H1 (cell line): ENCODE measurements at regions not wholly inside any gene's neighbourhood (a gene's known extent, or its start where the extent isn't known, plus 50 kb on each side); places are given as distances from the start of the nearest gene placed in this dataset.

ENCODE experiments used
- CTCF ChIA-PET: fragments of 300-600 bp; sonication (Branson Sonifier 250); formaldehyde crosslinking; loops from one replicate; lab custom pipeline; 2021; ENCODE audit not compliant: partially characterized antibody; lab: Charles Lee
- POLR2A ChIA-PET: fragments of 300-600 bp; sonication (Branson Sonifier 250); formaldehyde crosslinking; loops from one replicate; lab custom pipeline; 2021; ENCODE audit warnings: inconsistent platforms; ENCODE audit not compliant: partially characterized antibody; lab: Charles Lee
- DNase-seq, 2 experiments: peaks; one replicate each; pipeline versions ENCODE4 v3.0.0 to v3.0.0-alpha.2; 2010 to 2022; ENCODE audit warnings: low spot score in 2 of 2, low read depth in 1 of 2, mixed read lengths in 1 of 2
- FAIRE-seq: peaks from 2 replicates; lab custom pipeline; 2011; peaks lifted over from hg19 to GRCh38; lab: Jason Lieb, UNC
- H2AFZ ChIP-seq: 2 replicates; pipeline ENCODE4 v1.8.1; 2012; ENCODE audit warnings: low read length, inconsistent platforms
- H2AK5ac ChIP-seq: 2 replicates; pipeline ENCODE4 v1.6.1; 2013; ENCODE audit warnings: low read depth, low read length
- H2BK120ac ChIP-seq: replicated peaks from 2 replicates; pipeline ENCODE3; 2013; ENCODE audit warnings: low read depth, low read length, inconsistent platforms
- H2BK12ac ChIP-seq: 2 replicates; pipeline ENCODE4 v1.6.1; 2013; ENCODE audit warnings: low read depth, low read length
- H2BK15ac ChIP-seq: 2 replicates; pipeline ENCODE4 v1.6.1; 2013; ENCODE audit warnings: low read length
- H2BK20ac ChIP-seq: 2 replicates; pipeline ENCODE4 v1.6.1; 2013; ENCODE audit warnings: low read length
- H2BK5ac ChIP-seq: 2 replicates; pipeline ENCODE4 v1.6.1; 2013; ENCODE audit warnings: low read depth, low read length
- H3K14ac ChIP-seq: 2 replicates; pipeline ENCODE4 v1.6.1; 2013; ENCODE audit warnings: inconsistent platforms; ENCODE audit not compliant: insufficient read length
- H3K18ac ChIP-seq: 2 replicates; pipeline ENCODE4 v1.6.1; 2013; ENCODE audit warnings: low read length; ENCODE audit errors: extremely low read depth
- H3K23ac ChIP-seq: 2 replicates; pipeline ENCODE4 v1.6.1; 2013; ENCODE audit warnings: inconsistent platforms; ENCODE audit not compliant: insufficient read length
- H3K23me2 ChIP-seq: 2 replicates; pipeline ENCODE4 v1.6.1; 2013; ENCODE audit warnings: low read depth, low read length
- H3K27ac ChIP-seq: 2 replicates; pipeline ENCODE4 v1.6.1; 2011; ENCODE audit warnings: low read depth, low read length, inconsistent platforms
- H3K27me3 ChIP-seq, 4 experiments: replicated peaks in 1 of 4; 1 replicate in 1 of 4; 2 replicates in 3 of 4; pipeline versions ENCODE4 v1.6.1 to v1.8.1; 2011 to 2013; ENCODE audit warnings: low read length in 3 of 4, mild to moderate bottlenecking in 3 of 4, inconsistent platforms in 2 of 4, mixed read lengths in 2 of 4, moderate library complexity in 1 of 4; ENCODE audit not compliant: control insufficient read depth in 3 of 4, insufficient read depth in 3 of 4; ENCODE audit errors: extremely low read depth in 1 of 4
- H3K36me3 ChIP-seq, 4 experiments: 2 replicates each; pipeline versions ENCODE4 v1.6.1 to v1.8.1; 2011 to 2013; ENCODE audit warnings: mild to moderate bottlenecking in 4 of 4, low read length in 3 of 4, moderate library complexity in 2 of 4, control low read depth in 1 of 4, inconsistent platforms in 1 of 4; ENCODE audit not compliant: insufficient read depth in 4 of 4, control insufficient read depth in 2 of 4
- H3K4ac ChIP-seq: replicated peaks from 2 replicates; pipeline ENCODE3; 2013; ENCODE audit warnings: low read length, low read depth, mixed read lengths, inconsistent platforms; ENCODE audit not compliant: insufficient read length
- H3K4me1 ChIP-seq, 4 experiments: replicated peaks in 1 of 4; 1 replicate in 1 of 4; 2 replicates in 3 of 4; pipeline versions ENCODE4 v1.6.1 to v1.8.1; 2011 to 2013; ENCODE audit warnings: low read length in 3 of 4, inconsistent platforms in 2 of 4, mixed read lengths in 1 of 4; ENCODE audit not compliant: insufficient read depth in 4 of 4, control insufficient read depth in 3 of 4
- H3K4me2 ChIP-seq, 2 experiments: 2 replicates each; pipeline versions ENCODE4 v1.6.1 to v1.8.1; 2011 to 2013; ENCODE audit warnings: low read depth in 2 of 2, low read length in 2 of 2, control low read depth in 1 of 2, inconsistent platforms in 1 of 2, mild to moderate bottlenecking in 1 of 2; ENCODE audit not compliant: insufficient read depth in 1 of 2
- H3K4me3 ChIP-seq, 4 experiments: fragments of 200-600, 300-600 bp in 1 of 4; sonication (generic), shearing (Covaris generic), sonication (Bioruptor Twin) in 1 of 4; 2 replicates each; pipeline versions ENCODE4 v1.5.1 to v1.8.1; 2011 to 2016; ENCODE audit warnings: low read length in 4 of 4, low read depth in 3 of 4, control low read depth in 2 of 4, inconsistent platforms in 2 of 4, mild to moderate bottlenecking in 2 of 4, mixed read lengths in 1 of 4, moderate library complexity in 1 of 4; ENCODE audit not compliant: insufficient read depth in 2 of 4; ENCODE audit errors: extremely low read depth in 1 of 4
- H3K56ac ChIP-seq: replicated peaks from 2 replicates; pipeline ENCODE3; 2013; ENCODE audit warnings: low read depth, mild to moderate bottlenecking, mixed read lengths, low read length, inconsistent platforms; ENCODE audit not compliant: insufficient read length
- H3K79me1 ChIP-seq: 2 replicates; pipeline ENCODE4 v1.6.1; 2013; ENCODE audit warnings: low read depth, low read length, control low read depth
- H3K79me2 ChIP-seq, 2 experiments: 2 replicates each; pipeline versions ENCODE4 v1.6.1 to v1.8.1; 2012 to 2013; ENCODE audit warnings: low read length in 2 of 2, mild to moderate bottlenecking in 2 of 2, inconsistent platforms in 1 of 2; ENCODE audit not compliant: insufficient read depth in 2 of 2, control insufficient read depth in 1 of 2
- H3K9ac ChIP-seq, 4 experiments: replicated peaks in 1 of 4; 1 replicate in 1 of 4; 2 replicates in 3 of 4; pipeline versions ENCODE4 v1.6.1 to v1.8.1; 2011 to 2013; ENCODE audit warnings: low read depth in 3 of 4, low read length in 3 of 4, control low read depth in 2 of 4, mild to moderate bottlenecking in 2 of 4, moderate library complexity in 2 of 4, inconsistent platforms in 1 of 4; ENCODE audit errors: extremely low read depth in 1 of 4
- H3K9me3 ChIP-seq, 2 experiments: 2 replicates each; pipeline versions ENCODE4 v1.6.1 to v1.8.1; 2012 to 2013; ENCODE audit warnings: mild to moderate bottlenecking in 2 of 2, moderate library complexity in 2 of 2, control low read depth in 1 of 2, inconsistent platforms in 1 of 2, low read depth in 1 of 2, low read length in 1 of 2, mixed read lengths in 1 of 2; ENCODE audit not compliant: insufficient read depth in 2 of 2
- H4K20me1 ChIP-seq, 2 experiments: replicated peaks in 1 of 2; 2 replicates each; pipeline versions ENCODE3 to v1.8.1; 2011 to 2013; ENCODE audit warnings: inconsistent platforms in 2 of 2, low read length in 2 of 2, mild to moderate bottlenecking in 1 of 2; ENCODE audit not compliant: insufficient read depth in 2 of 2, control insufficient read depth in 1 of 2
- H4K5ac ChIP-seq: 2 replicates; pipeline ENCODE4 v1.6.1; 2013; ENCODE audit warnings: low read length, low read depth, mixed read lengths, inconsistent platforms; ENCODE audit not compliant: insufficient read length
- H4K8ac ChIP-seq: 2 replicates; pipeline ENCODE4 v1.8.0; 2013; ENCODE audit warnings: mild to moderate bottlenecking, moderate library complexity, low read length, inconsistent platforms; ENCODE audit not compliant: insufficient read depth; ENCODE audit errors: extremely low read depth
- H4K91ac ChIP-seq: replicated peaks from 2 replicates; pipeline ENCODE3; 2013; ENCODE audit warnings: low read length, mixed read lengths, inconsistent platforms; ENCODE audit not compliant: insufficient read length
- BACH1 ChIP-seq: IDR thresholded peaks from 2 replicates; pipeline ENCODE4 v1.6.1; 2012; ENCODE audit warnings: low read length, improper control_type of control experiment
- CHD2 ChIP-seq: IDR thresholded peaks from 2 replicates; pipeline ENCODE4 v1.6.1; 2012; ENCODE audit warnings: low read length, improper control_type of control experiment
- CTBP2 ChIP-seq: IDR thresholded peaks from 2 replicates; pipeline ENCODE4 v1.7.0; 2011; ENCODE audit warnings: borderline replicate concordance, mild to moderate bottlenecking, moderate library complexity, mixed read lengths, low read length; ENCODE audit not compliant: insufficient read depth, insufficient read length
- E2F6 ChIP-seq: IDR thresholded peaks from 2 replicates; pipeline ENCODE4 v1.6.1; 2012; ENCODE audit warnings: inconsistent platforms
- EGR1 ChIP-seq: IDR thresholded peaks from 2 replicates; pipeline ENCODE4 v1.6.1; 2011; ENCODE audit warnings: low read depth, low read length, borderline replicate concordance
- EZH2 ChIP-seq: fragments of 200-600 bp; sonication (generic); IDR thresholded peaks from 2 replicates; pipeline ENCODE4 v1.7.1; 2012; ENCODE audit warnings: low read depth, mild to moderate bottlenecking, moderate library complexity, low read length, inconsistent platforms; ENCODE audit not compliant: severe bottlenecking
- GABPA ChIP-seq: IDR thresholded peaks from 2 replicates; pipeline ENCODE4 v1.6.1; 2011; ENCODE audit warnings: mild to moderate bottlenecking, low read length, moderate library complexity, borderline replicate concordance; ENCODE audit not compliant: insufficient read depth
- KDM1A ChIP-seq: fragments of 200-600, 300-600 bp; sonication (generic); IDR thresholded peaks from 2 replicates; pipeline ENCODE4 v1.7.1; 2016; ENCODE audit warnings: mild to moderate bottlenecking, low read length, borderline replicate concordance
- MAX ChIP-seq: IDR thresholded peaks from 2 replicates; pipeline ENCODE4 v1.6.1; 2012; ENCODE audit warnings: inconsistent platforms
- PHF8 ChIP-seq: fragments of 200-600 bp; sonication (generic); conservative IDR thresholded peaks from 2 replicates; pipeline ENCODE4 v1.7.1; 2012; ENCODE audit warnings: low read depth, mild to moderate bottlenecking, inconsistent platforms, low read length, moderate library complexity
- SIN3A ChIP-seq, 2 experiments: IDR thresholded peaks in 1 of 2; conservative IDR thresholded peaks in 1 of 2; 2 replicates each; pipeline ENCODE4 v1.6.1; 2011 to 2012; ENCODE audit warnings: low read length in 2 of 2, improper control_type of control experiment in 1 of 2, low read depth in 1 of 2, mild to moderate bottlenecking in 1 of 2
- SP4 ChIP-seq: IDR thresholded peaks from 2 replicates; pipeline ENCODE4 v1.6.1; 2012; ENCODE audit warnings: low read length, inconsistent platforms
- SRF ChIP-seq: IDR thresholded peaks from 2 replicates; pipeline ENCODE4 v1.6.1; 2011; ENCODE audit warnings: mild to moderate bottlenecking, low read depth, low read length, moderate library complexity
- WGBS, 2 experiments: shearing (Covaris generic) in 1 of 2; methylation state at CpG; one replicate each; pipeline versions ENCODE4 v1.1.6 to v1.1.7; 2013 to 2015; ENCODE audit warnings: low lambda C conversion rate in 2 of 2, mixed read lengths in 2 of 2, inconsistent platforms in 1 of 2, low coverage in 1 of 2, missing lambda C conversion rate in 1 of 2; ENCODE audit not compliant: insufficient replicate concordance in 2 of 2, insufficient coverage in 1 of 2, insufficient read length in 1 of 2; ENCODE audit errors: extremely low coverage in 1 of 2, missing lambda C conversion rate in 1 of 2; 5-methylcytosine and 5-hydroxymethylcytosine counted together

GRCh38 chr13:111577956-111578605 lies 257.6 kb downstream of the TEX29 start:
- Histone ChIP-seq H2AFZ (no peak overlapping the region), H3K23ac (no peak overlapping the region), H3K27me3 (no peaks in the 10 kb centered on the region), H3K4me2 (no peak overlapping the region), H4K8ac (no peak overlapping the region), H2BK20ac (no peak overlapping the region), H3K23me2 (no peaks in the 10 kb centered on the region), H3K4me1 (no peaks in the 10 kb centered on the region), H2AK5ac (no peak overlapping the region), H3K4me3 (no peak overlapping the region), H3K9ac (no peak overlapping the region), H3K14ac (no peak overlapping the region), H4K91ac (no peak overlapping the region), H3K4ac (no peak overlapping the region), H3K36me3 (no peaks in the 10 kb centered on the region; a peak in 1 of 8 replicates), H3K9me3 (peaks cover 25% of the 10 kb centered on the region in 2 experiments), H4K20me1 (no peaks in the 10 kb centered on the region), H3K27ac (no peak overlapping the region), H2BK120ac (no peak overlapping the region), H3K18ac (no peak overlapping the region), H3K56ac (no peak overlapping the region), H3K79me1 (no peaks in the 10 kb centered on the region), H2BK5ac (no peak overlapping the region), H2BK12ac (no peak overlapping the region), H4K5ac (no peak overlapping the region), H2BK15ac (no peak overlapping the region), H3K79me2 (no peaks in the 10 kb centered on the region)
- DNase-seq, result no peak
- FAIRE-seq, result no peak
- CTCF ChIA-PET, result interaction anchor here (0.7 to 1.5 kb wide), 2 partner anchors 25 to 73 kb away, joined by 3 to 4 read pairs; no protein-coding TSS in a partner anchor
- WGBS, 2 experiments, result 97% methylated on average over 14 of the region's 15 CpGs; no CpG with 5 or more reads in 1 of the 2 experiments
- POLR2A ChIA-PET, result no interaction called here
- TF ChIP-seq KDM1A (no peak), CTBP2 (no peak), GABPA (no peak), SIN3A (conservative IDR thresholded peaks at IDR 0.05 in 1 of 2, IDR thresholded peaks at IDR 0.05 in 1 of 2; ENCODE audit: low read depth in 1 of 2, low read length in 2 of 2) (no peak), SP4 (no peak), EGR1 (no peak), MAX (no peak), BACH1 (no peak), CHD2 (no peak), E2F6 (no peak), PHF8 (no peak), EZH2 (no peak), SRF (no peak)
